GM23338 (cell line): ENCODE measurements at regions not wholly inside any gene's neighbourhood (a gene's known extent, or its start where the extent isn't known, plus 50 kb on each side); places are given as distances from the start of the nearest gene placed in this dataset.

Experiments
- ATAC-seq: fragments of 200-7000 bp; cut with Tn5 transposase; 3 replicates; pipeline ENCODE4 v1.9.1; 2020
- DNase-seq: peaks from one replicate; pipeline ENCODE4 v3.0.0-alpha.2; 2015; ENCODE audit warnings: low spot score
- H2AFZ ChIP-seq: fragments of 200-600 bp; sonication (generic); 2 replicates; pipeline ENCODE4 v1.8.0; 2016; ENCODE audit warnings: antibody characterized with exemption, mild to moderate bottlenecking, moderate library complexity
- H3F3A ChIP-seq: fragments of 200-600 bp; sonication (generic); replicated peaks from 2 replicates; pipeline ENCODE4 v1.8.0; 2017; ENCODE audit warnings: antibody characterized with exemption, mixed run types, low read depth
- H3K27ac ChIP-seq: fragments of 200-600 bp; sonication (generic); 2 replicates; pipeline ENCODE4 v1.6.1; 2016; ENCODE audit warnings: low read depth
- H3K27me3 ChIP-seq: fragments of 200-600 bp; sonication (generic); 2 replicates; pipeline ENCODE4 v1.8.0; 2016; ENCODE audit warnings: mild to moderate bottlenecking, mixed run types, moderate library complexity; ENCODE audit not compliant: insufficient read depth
- H3K36me3 ChIP-seq: fragments of 200-600 bp; sonication (generic); 2 replicates; pipeline ENCODE4 v1.8.0; 2016; ENCODE audit warnings: mild to moderate bottlenecking; ENCODE audit not compliant: insufficient read depth
- H3K4me1 ChIP-seq: fragments of 200-600 bp; sonication (generic); 2 replicates; pipeline ENCODE4 v1.8.0; 2016; ENCODE audit warnings: mild to moderate bottlenecking, moderate library complexity; ENCODE audit not compliant: insufficient read depth
- H3K4me2 ChIP-seq: fragments of 200-600 bp; sonication (generic); 2 replicates; pipeline ENCODE4 v1.7.1; 2017; ENCODE audit warnings: mixed run types
- H3K4me3 ChIP-seq: fragments of 200-600 bp; sonication (generic); 2 replicates; pipeline ENCODE4 v1.6.1; 2016; ENCODE audit warnings: mixed run types
- H3K79me2 ChIP-seq: fragments of 200-600 bp; sonication (generic); replicated peaks from 2 replicates; pipeline ENCODE4 v1.8.0; 2017; ENCODE audit warnings: mild to moderate bottlenecking; ENCODE audit not compliant: insufficient read depth
- H3K9me2 ChIP-seq: fragments of 200-600 bp; sonication (generic); 2 replicates; pipeline ENCODE4 v1.8.0; 2017; ENCODE audit not compliant: insufficient read depth
- H4K20me1 ChIP-seq: fragments of 200-600 bp; sonication (generic); replicated peaks from 2 replicates; pipeline ENCODE4 v1.8.0; 2017; ENCODE audit warnings: mild to moderate bottlenecking; ENCODE audit not compliant: insufficient read depth
- H3K27ac Mint-ChIP-seq: 2 replicates; pipeline ENCODE4 v1.8.0; 2020; ENCODE audit warnings: inconsistent platforms, mild to moderate bottlenecking, moderate library complexity, mixed read lengths
- H3K27me3 Mint-ChIP-seq: 3 replicates; pipeline ENCODE4 v1.8.0; 2022; ENCODE audit warnings: low read depth, mild to moderate bottlenecking, moderate library complexity, mixed read lengths, inconsistent platforms; ENCODE audit not compliant: insufficient read depth, poor library complexity
- H3K36me3 Mint-ChIP-seq: 3 replicates; pipeline ENCODE4 v1.8.0; 2021; ENCODE audit warnings: low read depth, mild to moderate bottlenecking, inconsistent platforms, moderate library complexity, mixed read lengths
- H3K4me1 Mint-ChIP-seq: 3 replicates; pipeline ENCODE4 v1.8.0; 2020; ENCODE audit warnings: mild to moderate bottlenecking, inconsistent platforms, mixed read lengths
- H3K4me3 Mint-ChIP-seq: 3 replicates; pipeline ENCODE4 v1.8.0; 2021; ENCODE audit warnings: moderate library complexity, mild to moderate bottlenecking, inconsistent platforms, mixed read lengths
- H3K9me3 Mint-ChIP-seq: 3 replicates; pipeline ENCODE4 v1.8.0; 2020; ENCODE audit warnings: moderate library complexity, mild to moderate bottlenecking, inconsistent platforms, mixed read lengths
- EZH2 ChIP-seq: fragments of 200-600 bp; sonication (generic); IDR thresholded peaks from one replicate; pipeline ENCODE4 v1.8.0; 2017; ENCODE audit warnings: antibody characterized with exemption, mild to moderate bottlenecking, low read depth; ENCODE audit not compliant: unreplicated experiment
- EZH2phosphoT487 ChIP-seq: fragments of 200-600 bp; sonication (generic); IDR thresholded peaks from one replicate; pipeline ENCODE4 v1.8.1; 2018; ENCODE audit warnings: antibody characterized with exemption; ENCODE audit not compliant: unreplicated experiment
- JUNB ChIP-seq: IDR thresholded peaks from one replicate; pipeline ENCODE4 v1.6.1; 2016; ENCODE audit warnings: antibody characterized with exemption; ENCODE audit not compliant: unreplicated experiment
- NANOG ChIP-seq: IDR thresholded peaks from 2 replicates; pipeline ENCODE4 v1.6.1; 2016; ENCODE audit warnings: antibody characterized with exemption, borderline replicate concordance
- POLR2AphosphoS5 ChIP-seq: IDR thresholded peaks from 2 replicates; pipeline ENCODE4 v1.6.1; 2016; ENCODE audit warnings: antibody characterized with exemption, low read depth
- TF ChIP-seq, protein P1 (sequence below): IDR thresholded peaks from one replicate; pipeline ENCODE4 v1.6.1; 2018; ENCODE audit warnings: antibody characterized with exemption; ENCODE audit not compliant: unreplicated experiment
- TF ChIP-seq, protein P2 (sequence below): IDR thresholded peaks from 2 replicates; pipeline ENCODE4 v1.6.1; 2016; ENCODE audit warnings: antibody characterized with exemption

DNA sequence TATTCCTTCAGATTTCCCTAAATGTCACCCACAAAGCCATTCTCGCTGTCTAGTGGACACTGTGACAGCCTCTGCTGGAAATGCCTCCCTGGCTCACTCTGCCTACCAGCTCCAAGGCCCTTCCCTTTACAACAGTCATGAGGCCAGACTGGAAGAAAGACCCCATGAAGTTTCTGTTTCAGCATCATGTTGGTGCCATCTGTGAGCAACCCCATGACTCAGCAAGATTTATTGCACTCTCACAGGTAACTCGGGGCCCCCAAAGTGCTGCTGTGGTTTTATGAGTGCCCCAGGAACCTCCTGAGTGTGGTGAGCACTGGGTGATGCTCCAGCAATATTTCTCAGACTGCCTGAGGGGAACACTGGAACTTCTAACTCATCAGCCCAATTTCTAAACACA is 218.6 kb downstream of the ZNF33B start:
- TF ChIP-seq, protein P1, sequence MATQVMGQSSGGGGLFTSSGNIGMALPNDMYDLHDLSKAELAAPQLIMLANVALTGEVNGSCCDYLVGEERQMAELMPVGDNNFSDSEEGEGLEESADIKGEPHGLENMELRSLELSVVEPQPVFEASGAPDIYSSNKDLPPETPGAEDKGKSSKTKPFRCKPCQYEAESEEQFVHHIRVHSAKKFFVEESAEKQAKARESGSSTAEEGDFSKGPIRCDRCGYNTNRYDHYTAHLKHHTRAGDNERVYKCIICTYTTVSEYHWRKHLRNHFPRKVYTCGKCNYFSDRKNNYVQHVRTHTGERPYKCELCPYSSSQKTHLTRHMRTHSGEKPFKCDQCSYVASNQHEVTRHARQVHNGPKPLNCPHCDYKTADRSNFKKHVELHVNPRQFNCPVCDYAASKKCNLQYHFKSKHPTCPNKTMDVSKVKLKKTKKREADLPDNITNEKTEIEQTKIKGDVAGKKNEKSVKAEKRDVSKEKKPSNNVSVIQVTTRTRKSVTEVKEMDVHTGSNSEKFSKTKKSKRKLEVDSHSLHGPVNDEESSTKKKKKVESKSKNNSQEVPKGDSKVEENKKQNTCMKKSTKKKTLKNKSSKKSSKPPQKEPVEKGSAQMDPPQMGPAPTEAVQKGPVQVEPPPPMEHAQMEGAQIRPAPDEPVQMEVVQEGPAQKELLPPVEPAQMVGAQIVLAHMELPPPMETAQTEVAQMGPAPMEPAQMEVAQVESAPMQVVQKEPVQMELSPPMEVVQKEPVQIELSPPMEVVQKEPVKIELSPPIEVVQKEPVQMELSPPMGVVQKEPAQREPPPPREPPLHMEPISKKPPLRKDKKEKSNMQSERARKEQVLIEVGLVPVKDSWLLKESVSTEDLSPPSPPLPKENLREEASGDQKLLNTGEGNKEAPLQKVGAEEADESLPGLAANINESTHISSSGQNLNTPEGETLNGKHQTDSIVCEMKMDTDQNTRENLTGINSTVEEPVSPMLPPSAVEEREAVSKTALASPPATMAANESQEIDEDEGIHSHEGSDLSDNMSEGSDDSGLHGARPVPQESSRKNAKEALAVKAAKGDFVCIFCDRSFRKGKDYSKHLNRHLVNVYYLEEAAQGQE, result no peak
- TF ChIP-seq POLR2AphosphoS5, result no peak
- no peak for TF ChIP-seq EZH2
- no peak for TF ChIP-seq JUNB
- no peaks in the 10 kb centered on the region for H3F3A ChIP-seq
- H2AFZ ChIP-seq, result no peak overlapping the region
- no peaks in the 10 kb centered on the region; the same call in 1 of the 2 replicates for H3K9me2 ChIP-seq
- H3K79me2 ChIP-seq, result no peaks in the 10 kb centered on the region
- no peak for DNase-seq
- Mint-ChIP-seq H3K4me3 (no peak overlapping the region), H3K9me3 (peaks cover 96% of the 10 kb centered on the region), H3K27ac (no peak overlapping the region), H3K36me3 (peaks cover 34% of the 10 kb centered on the region), H3K27me3 (peaks cover 5% of the 10 kb centered on the region), H3K4me1 (no peaks in the 10 kb centered on the region)
- ATAC-seq, result no peak
- no peak overlapping the region for H3K27ac ChIP-seq
- no peaks in the 10 kb centered on the region for H4K20me1 ChIP-seq
- H3K27me3 ChIP-seq, result no peaks in the 10 kb centered on the region
- H3K4me3 ChIP-seq, result no peak overlapping the region
- H3K4me2 ChIP-seq, result no peak overlapping the region
- no peaks in the 10 kb centered on the region for H3K4me1 ChIP-seq
- H3K36me3 ChIP-seq, result no peaks in the 10 kb centered on the region

DNA sequence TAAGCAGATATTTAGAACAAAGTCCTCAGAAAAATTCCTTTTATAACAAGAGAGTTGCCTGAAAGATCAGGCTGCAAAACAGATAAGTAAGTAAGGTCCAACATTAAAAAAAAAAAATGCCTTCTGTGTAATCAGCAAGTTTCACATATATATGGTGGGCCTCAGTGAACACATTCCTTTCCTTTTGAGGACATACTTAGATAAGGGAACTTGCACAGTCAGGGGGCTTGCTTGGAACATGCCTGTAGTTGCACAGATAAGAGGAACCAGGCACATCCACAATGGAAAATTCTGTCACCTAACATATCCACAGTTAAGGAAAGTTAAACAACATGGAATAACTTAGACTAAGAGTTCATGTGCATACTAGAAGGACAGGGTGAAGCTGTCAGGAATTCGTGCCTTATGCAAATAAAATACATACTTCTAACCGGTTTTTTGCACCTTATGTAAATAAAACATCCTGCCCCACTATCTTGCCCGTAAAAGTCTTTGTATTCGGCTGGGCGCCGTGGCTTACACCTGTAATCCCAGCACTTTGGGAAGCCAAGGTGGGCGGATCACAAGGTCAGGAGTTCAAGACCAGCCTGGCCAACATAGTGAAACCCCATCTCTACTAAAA is 257.3 kb downstream of the ZNF33B start:
- Histone ChIP-seq H3K9me2 (peaks cover 3% of the 10 kb centered on the region; the same call in 1 of the 2 replicates), H3K79me2 (no peaks in the 10 kb centered on the region), H3K27ac (no peak overlapping the region), H2AFZ (no peak overlapping the region), H3K36me3 (peaks cover 11% of the 10 kb centered on the region), H3K4me1 (no peaks in the 10 kb centered on the region), H3F3A (no peaks in the 10 kb centered on the region), H4K20me1 (no peaks in the 10 kb centered on the region), H3K4me3 (no peak overlapping the region), H3K27me3 (no peaks in the 10 kb centered on the region), H3K4me2 (no peak overlapping the region)
- no peaks in the 10 kb centered on the region for H3K27me3 Mint-ChIP-seq
- H3K4me3 Mint-ChIP-seq, result no peak overlapping the region
- H3K36me3 Mint-ChIP-seq, result peaks cover 43% of the 10 kb centered on the region
- H3K4me1 Mint-ChIP-seq, result no peaks in the 10 kb centered on the region
- peaks cover 94% of the 10 kb centered on the region for H3K9me3 Mint-ChIP-seq
- DNase-seq (no peak), ATAC-seq (no peak)
- no peak for TF ChIP-seq EZH2phosphoT487
- H3K27ac Mint-ChIP-seq, result no peak overlapping the region

DNA sequence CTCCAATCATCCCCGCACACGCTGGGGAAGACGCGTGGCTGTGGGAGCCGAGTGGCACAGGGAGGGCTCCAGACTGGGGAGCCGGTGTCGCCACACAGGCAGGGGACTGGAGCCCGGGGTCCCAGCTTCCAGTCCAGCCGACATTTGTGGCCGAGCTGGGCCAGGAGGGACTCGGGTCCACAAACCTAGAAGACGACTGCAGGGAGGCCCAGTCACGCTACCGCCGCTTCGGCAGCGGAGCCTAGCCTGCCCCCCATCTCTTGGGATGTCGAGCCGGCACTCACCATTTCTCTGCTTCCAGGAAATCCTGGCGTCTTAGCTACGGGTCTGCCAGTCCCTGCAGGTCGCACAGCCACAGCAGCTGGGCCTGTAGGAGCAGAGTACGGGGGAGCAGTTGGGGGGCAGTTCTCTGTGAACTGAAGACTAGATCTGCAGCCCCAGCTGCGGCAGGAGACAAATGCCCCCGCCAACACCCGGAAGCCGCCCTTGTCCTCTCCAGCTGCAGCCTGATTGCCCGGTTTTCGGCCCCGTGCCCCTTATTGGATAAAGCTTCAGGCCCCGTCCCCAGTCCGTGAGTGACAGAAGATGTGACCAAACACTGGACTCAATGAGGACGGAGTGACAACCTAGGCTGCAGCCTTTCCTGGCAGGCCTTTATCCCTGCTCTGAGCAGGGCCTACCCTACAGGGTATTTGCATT is 270.7 kb downstream of the ZNF33B start:
- no peaks in the 10 kb centered on the region for H3K9me2 ChIP-seq
- TF ChIP-seq NANOG (no peak), POLR2AphosphoS5 (peak; percentile 68)
- TF ChIP-seq, protein P2, sequence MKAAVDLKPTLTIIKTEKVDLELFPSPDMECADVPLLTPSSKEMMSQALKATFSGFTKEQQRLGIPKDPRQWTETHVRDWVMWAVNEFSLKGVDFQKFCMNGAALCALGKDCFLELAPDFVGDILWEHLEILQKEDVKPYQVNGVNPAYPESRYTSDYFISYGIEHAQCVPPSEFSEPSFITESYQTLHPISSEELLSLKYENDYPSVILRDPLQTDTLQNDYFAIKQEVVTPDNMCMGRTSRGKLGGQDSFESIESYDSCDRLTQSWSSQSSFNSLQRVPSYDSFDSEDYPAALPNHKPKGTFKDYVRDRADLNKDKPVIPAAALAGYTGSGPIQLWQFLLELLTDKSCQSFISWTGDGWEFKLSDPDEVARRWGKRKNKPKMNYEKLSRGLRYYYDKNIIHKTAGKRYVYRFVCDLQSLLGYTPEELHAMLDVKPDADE, result no peak
- H4K20me1 ChIP-seq, result peaks cover 7% of the 10 kb centered on the region
- H3K27ac ChIP-seq, result 0 out of 2 replicates have a peak overlapping the region, but pooled peaks have one; percentile 45
- H3K4me1 ChIP-seq, result no peaks in the 10 kb centered on the region; the same call in none of the 2 replicates
- H3K4me1 Mint-ChIP-seq, result no peaks in the 10 kb centered on the region
- no peaks in the 10 kb centered on the region for H3F3A ChIP-seq
- peaks cover 90% of the 10 kb centered on the region for H3K9me3 Mint-ChIP-seq
- H3K36me3 ChIP-seq, result peaks cover 8% of the 10 kb centered on the region
- H3K27ac Mint-ChIP-seq, result no peak overlapping the region
- no peak overlapping the region for H3K4me3 Mint-ChIP-seq
- peak overlapping the region; percentile 74 for H3K4me2 ChIP-seq
- H3K27me3 ChIP-seq, result no peaks in the 10 kb centered on the region
- H3K36me3 Mint-ChIP-seq, result peaks cover 29% of the 10 kb centered on the region
- DNase-seq (peak; percentile 93), ATAC-seq (no peak)
- H2AFZ ChIP-seq, result no peak overlapping the region
- H3K4me3 ChIP-seq, result peak overlapping the region; percentile 75
- peaks cover 51% of the 10 kb centered on the region for H3K79me2 ChIP-seq
- H3K27me3 Mint-ChIP-seq, result peaks cover 1% of the 10 kb centered on the region
